Smooth muscle cell (in vitro differentiated cells): ENCODE measurements at regions not wholly inside any gene's neighbourhood (a gene's known extent, or its start where the extent isn't known, plus 50 kb on each side); places are given as distances from the start of the nearest gene placed in this dataset.

Experiments
- DNase-seq: peaks from one replicate; lab custom pipeline; 2025; ENCODE audit not compliant: unreplicated experiment; lab: John Stamatoyannopoulos, UW
- H2AFZ ChIP-seq: fragments of 200-600 bp; sonication (generic); 2 replicates; pipeline ENCODE4 v1.6.0; 2016; ENCODE audit warnings: antibody characterized with exemption, low read depth, mild to moderate bottlenecking
- H3F3A ChIP-seq: fragments of 200-600 bp; sonication (generic); 2 replicates; pipeline ENCODE4 v1.6.0; 2017; ENCODE audit warnings: antibody characterized with exemption, low read depth
- H3K27ac ChIP-seq: fragments of 200-600 bp; sonication (generic); 2 replicates; pipeline ENCODE4 v1.5.1; 2016; ENCODE audit warnings: low read depth, mild to moderate bottlenecking
- H3K27me3 ChIP-seq: fragments of 200-600 bp; sonication (generic); 2 replicates; pipeline ENCODE4 v1.6.1; 2016; ENCODE audit warnings: low read depth, mild to moderate bottlenecking
- H3K36me3 ChIP-seq: fragments of 200-600 bp; sonication (generic); 2 replicates; pipeline ENCODE4 v1.5.1; 2016; ENCODE audit warnings: low read depth
- H3K4me1 ChIP-seq: fragments of 200-600 bp; sonication (generic); 2 replicates; pipeline ENCODE4 v1.5.1; 2016; ENCODE audit warnings: low read depth
- H3K4me2 ChIP-seq: fragments of 200-600 bp; sonication (generic); 2 replicates; pipeline ENCODE4 v1.6.0; 2016; ENCODE audit warnings: mild to moderate bottlenecking
- H3K4me3 ChIP-seq: fragments of 200-600 bp; sonication (generic); 2 replicates; pipeline ENCODE4 v1.5.1; 2016; ENCODE audit warnings: mild to moderate bottlenecking
- H3K79me2 ChIP-seq: fragments of 200-600 bp; sonication (generic); 2 replicates; pipeline ENCODE4 v1.6.0; 2016; ENCODE audit warnings: low read depth, mild to moderate bottlenecking
- H3K9ac ChIP-seq: fragments of 200-600 bp; sonication (generic); 2 replicates; pipeline ENCODE4 v1.6.0; 2016; ENCODE audit warnings: low read depth
- H3K9me3 ChIP-seq: fragments of 200-600 bp; sonication (generic); replicated peaks from 2 replicates; pipeline ENCODE4 v1.5.1; 2016; ENCODE audit warnings: low read depth
- H4K20me1 ChIP-seq: fragments of 200-600 bp; sonication (generic); 2 replicates; pipeline ENCODE4 v1.6.0; 2016; ENCODE audit warnings: low read depth
- WGBS: methylation state at CpG from one replicate; pipeline ENCODE4 v1.1.7; 2016; ENCODE audit warnings: low lambda C conversion rate; 5-methylcytosine and 5-hydroxymethylcytosine counted together
- TF ChIP-seq, protein P1 (sequence below): fragments of 200-600 bp; sonication (generic); IDR thresholded peaks from 2 replicates; pipeline ENCODE4 v1.5.1; 2017; ENCODE audit warnings: borderline replicate concordance, mild to moderate bottlenecking, antibody characterized with exemption; ENCODE audit not compliant: insufficient read depth, poor library complexity, severe bottlenecking

DNA sequence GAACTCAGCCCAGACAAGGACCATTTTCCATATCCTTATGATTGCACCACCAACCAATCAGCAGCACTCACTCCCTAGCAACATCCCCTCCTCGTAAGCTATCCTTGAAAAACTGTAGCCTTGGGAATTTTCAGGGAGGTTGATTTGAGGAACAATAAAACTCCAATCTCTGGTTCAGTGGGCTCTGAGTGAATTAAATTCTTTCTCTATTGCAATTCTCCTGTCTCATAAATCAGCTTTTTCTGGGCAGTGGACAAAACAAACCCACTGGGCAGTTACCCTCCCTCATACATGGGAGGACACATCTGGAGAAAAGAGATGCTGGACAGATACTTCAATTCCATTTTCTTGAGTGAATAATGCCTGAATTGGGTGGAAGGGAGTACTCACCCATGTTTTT is 115.4 kb upstream of the STXBP5 start:
- TF ChIP-seq, protein P1, sequence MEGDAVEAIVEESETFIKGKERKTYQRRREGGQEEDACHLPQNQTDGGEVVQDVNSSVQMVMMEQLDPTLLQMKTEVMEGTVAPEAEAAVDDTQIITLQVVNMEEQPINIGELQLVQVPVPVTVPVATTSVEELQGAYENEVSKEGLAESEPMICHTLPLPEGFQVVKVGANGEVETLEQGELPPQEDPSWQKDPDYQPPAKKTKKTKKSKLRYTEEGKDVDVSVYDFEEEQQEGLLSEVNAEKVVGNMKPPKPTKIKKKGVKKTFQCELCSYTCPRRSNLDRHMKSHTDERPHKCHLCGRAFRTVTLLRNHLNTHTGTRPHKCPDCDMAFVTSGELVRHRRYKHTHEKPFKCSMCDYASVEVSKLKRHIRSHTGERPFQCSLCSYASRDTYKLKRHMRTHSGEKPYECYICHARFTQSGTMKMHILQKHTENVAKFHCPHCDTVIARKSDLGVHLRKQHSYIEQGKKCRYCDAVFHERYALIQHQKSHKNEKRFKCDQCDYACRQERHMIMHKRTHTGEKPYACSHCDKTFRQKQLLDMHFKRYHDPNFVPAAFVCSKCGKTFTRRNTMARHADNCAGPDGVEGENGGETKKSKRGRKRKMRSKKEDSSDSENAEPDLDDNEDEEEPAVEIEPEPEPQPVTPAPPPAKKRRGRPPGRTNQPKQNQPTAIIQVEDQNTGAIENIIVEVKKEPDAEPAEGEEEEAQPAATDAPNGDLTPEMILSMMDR = no peak
- Histone ChIP-seq H3K9me3 (no peaks in the 10 kb centered on the region), H2AFZ (no peak overlapping the region), H3K27ac (no peak overlapping the region), H4K20me1 (no peaks in the 10 kb centered on the region), H3K9ac (no peak overlapping the region), H3K36me3 (no peaks in the 10 kb centered on the region), H3K79me2 (no peaks in the 10 kb centered on the region), H3K4me1 (no peaks in the 10 kb centered on the region), H3K4me3 (no peak overlapping the region), H3K4me2 (no peak overlapping the region), H3K27me3 (no peaks in the 10 kb centered on the region), H3F3A (no peaks in the 10 kb centered on the region)
- 97% methylated on average over 1 of the region's 1 CpG for WGBS
- DNase-seq = no peak

GRCh38 chr6:147095316-147095715 is 108.9 kb upstream of the STXBP5 start:
- H4K20me1 ChIP-seq = no peaks in the 10 kb centered on the region

DNA sequence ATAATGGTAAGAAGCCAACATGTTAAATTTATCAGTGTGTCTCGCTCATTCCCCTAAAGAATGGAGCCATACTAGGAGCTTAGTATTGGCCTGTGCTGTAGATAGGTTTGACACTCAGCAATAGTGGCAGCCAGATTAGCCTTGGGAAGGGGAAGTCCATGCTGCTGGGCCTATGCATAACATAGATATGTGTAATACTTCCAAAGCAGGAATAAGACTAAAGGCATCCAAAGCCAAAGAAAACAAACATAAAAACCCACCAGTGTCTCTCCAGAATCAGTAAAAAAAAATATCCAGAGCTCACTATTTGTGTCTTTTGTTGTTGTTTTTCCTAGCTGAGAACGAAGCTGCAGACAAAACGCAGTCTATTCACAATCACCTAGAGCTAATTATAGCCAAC is 104.2 kb upstream of the STXBP5 start:
- H3K27ac ChIP-seq = peak overlapping the region; percentile 52
- TF ChIP-seq, protein P1 = no peak
- WGBS = 29% methylated on average over 3 of the region's 3 CpGs
- H3K4me3 ChIP-seq = no peak overlapping the region
- no peaks in the 10 kb centered on the region for H3K36me3 ChIP-seq
- no peaks in the 10 kb centered on the region for H3F3A ChIP-seq
- no peaks in the 10 kb centered on the region for H3K27me3 ChIP-seq
- no peak for DNase-seq
- peak overlapping the region; percentile 54 for H3K4me2 ChIP-seq
- H3K9me3 ChIP-seq = no peaks in the 10 kb centered on the region
- H2AFZ ChIP-seq = peak overlapping the region; percentile 17
- H3K79me2 ChIP-seq = no peaks in the 10 kb centered on the region
- no peaks in the 10 kb centered on the region for H4K20me1 ChIP-seq
- no peak overlapping the region for H3K9ac ChIP-seq
- H3K4me1 ChIP-seq = no peaks in the 10 kb centered on the region

More at GRCh38 chr6:147095316-147095715, 108.9 kb upstream of the STXBP5 start:
- Histone ChIP-seq H3F3A (no peaks in the 10 kb centered on the region), H3K4me2 (no peak overlapping the region), H3K4me3 (no peak overlapping the region), H3K27me3 (no peaks in the 10 kb centered on the region), H3K79me2 (no peaks in the 10 kb centered on the region), H3K36me3 (no peaks in the 10 kb centered on the region), H2AFZ (no peak overlapping the region), H3K27ac (no peak overlapping the region), H3K9me3 (no peaks in the 10 kb centered on the region), H3K9ac (no peak overlapping the region), H3K4me1 (no peaks in the 10 kb centered on the region)
- 90% methylated on average over 3 of the region's 3 CpGs for WGBS
- TF ChIP-seq, protein P1 = no peak
- no peak for DNase-seq

GRCh38 chr6:147103007-147103406 is 101.2 kb upstream of the STXBP5 start:
- no peak overlapping the region for H3K27ac ChIP-seq
- 97% methylated on average over 2 of the region's 2 CpGs for WGBS
- H3K27me3 ChIP-seq = no peaks in the 10 kb centered on the region
- H3K4me2 ChIP-seq = no peak overlapping the region
- H3K79me2 ChIP-seq = no peaks in the 10 kb centered on the region
- no peaks in the 10 kb centered on the region for H3K9me3 ChIP-seq
- no peaks in the 10 kb centered on the region for H3K4me1 ChIP-seq
- H3F3A ChIP-seq = no peaks in the 10 kb centered on the region
- TF ChIP-seq, protein P1 = no peak
- DNase-seq = no peak
- no peak overlapping the region for H2AFZ ChIP-seq
- H3K4me3 ChIP-seq = no peak overlapping the region
- no peak overlapping the region for H3K9ac ChIP-seq
- H4K20me1 ChIP-seq = no peaks in the 10 kb centered on the region
- no peaks in the 10 kb centered on the region for H3K36me3 ChIP-seq
